Kidney (tissue), 13 donors: ENCODE measurements at regions not wholly inside any gene's neighbourhood (a gene's known extent, or its start where the extent isn't known, plus 50 kb on each side); places are given as distances from the start of the nearest gene placed in this dataset.

ENCODE experiments used
- DNase-seq, 5 donors: peaks; one replicate each; pipeline ENCODE4 v3.0.0-alpha.2; 2013 to 2020
- FAIRE-seq: peaks from 2 replicates; lab custom pipeline; 2012; peaks lifted over from hg19 to GRCh38; lab: Jason Lieb, UNC
- H3K27ac ChIP-seq, 2 donors: one replicate each; pipeline ENCODE4 v1.7.0; 2013; ENCODE audit warnings: low read depth in 2 of 2, low read length in 2 of 2, inconsistent platforms in 1 of 2
- H3K27me3 ChIP-seq: one replicate; pipeline ENCODE4 v1.7.1; 2013; ENCODE audit warnings: low read length, inconsistent platforms; ENCODE audit not compliant: control insufficient read depth, insufficient read depth
- H3K36me3 ChIP-seq, 3 donors: one replicate each; pipeline versions ENCODE4 v1.7.0 to v1.7.1; 2013; ENCODE audit warnings: low read length in 3 of 3, control low read depth in 1 of 3, inconsistent platforms in 1 of 3; ENCODE audit not compliant: insufficient read depth in 3 of 3, control insufficient read depth in 2 of 3
- H3K4me1 ChIP-seq, 3 donors: one replicate each; pipeline versions ENCODE4 v1.7.0 to v1.7.1; 2013; ENCODE audit warnings: low read length in 3 of 3, inconsistent platforms in 1 of 3, low read depth in 1 of 3; ENCODE audit not compliant: control insufficient read depth in 2 of 3, insufficient read depth in 2 of 3
- H3K4me3 ChIP-seq, 3 donors: one replicate each; pipeline versions ENCODE4 v1.7.0 to v1.8.1; 2013; ENCODE audit warnings: low read length in 3 of 3, control low read depth in 1 of 3, inconsistent platforms in 1 of 3
- H3K9ac ChIP-seq, 3 donors: one replicate each; pipeline versions ENCODE4 v1.7.0 to v1.7.1; 2013; ENCODE audit warnings: low read length in 3 of 3, control low read depth in 1 of 3, inconsistent platforms in 1 of 3
- H3K9me3 ChIP-seq, 3 donors: one replicate each; pipeline versions ENCODE4 v1.7.0 to v1.7.1; 2013; ENCODE audit warnings: low read length in 3 of 3, control low read depth in 1 of 3, inconsistent platforms in 1 of 3; ENCODE audit not compliant: control insufficient read depth in 2 of 3, insufficient read depth in 1 of 3
- intact Hi-C: fragments of 100-400 bp; cut with DNase I; formaldehyde crosslinking; loops from one replicate; pipeline ENCODE4 v1.11.1; 2022
- TF ChIP-seq, protein P1 (sequence below): IDR thresholded peaks from 3 replicates; pipeline ENCODE4 v1.5.1; 2012; ENCODE audit warnings: mild to moderate bottlenecking, moderate library complexity, borderline replicate concordance; ENCODE audit not compliant: insufficient read depth; ENCODE audit errors: extremely low read depth
- donor health status: control.
- donor health status: control.
- donor health status: control.
- donor health status: control.
- donor health status: control.
- donor health status: DM: yes; HTN: yes; CAD: no.
- donor health status: Normal renal cell carcinoma (clear cell type).

- Histone ChIP-seq H3K27me3 (no peaks in the 10 kb centered on the region), H3K27ac (no peak overlapping the region), H3K36me3 (no peaks in the 10 kb centered on the region), H3K9me3 (no peaks in the 10 kb centered on the region), H3K9ac (no peak overlapping the region), H3K4me3 (no peak overlapping the region), H3K4me1 (no peaks in the 10 kb centered on the region)
- TF ChIP-seq, protein P1, sequence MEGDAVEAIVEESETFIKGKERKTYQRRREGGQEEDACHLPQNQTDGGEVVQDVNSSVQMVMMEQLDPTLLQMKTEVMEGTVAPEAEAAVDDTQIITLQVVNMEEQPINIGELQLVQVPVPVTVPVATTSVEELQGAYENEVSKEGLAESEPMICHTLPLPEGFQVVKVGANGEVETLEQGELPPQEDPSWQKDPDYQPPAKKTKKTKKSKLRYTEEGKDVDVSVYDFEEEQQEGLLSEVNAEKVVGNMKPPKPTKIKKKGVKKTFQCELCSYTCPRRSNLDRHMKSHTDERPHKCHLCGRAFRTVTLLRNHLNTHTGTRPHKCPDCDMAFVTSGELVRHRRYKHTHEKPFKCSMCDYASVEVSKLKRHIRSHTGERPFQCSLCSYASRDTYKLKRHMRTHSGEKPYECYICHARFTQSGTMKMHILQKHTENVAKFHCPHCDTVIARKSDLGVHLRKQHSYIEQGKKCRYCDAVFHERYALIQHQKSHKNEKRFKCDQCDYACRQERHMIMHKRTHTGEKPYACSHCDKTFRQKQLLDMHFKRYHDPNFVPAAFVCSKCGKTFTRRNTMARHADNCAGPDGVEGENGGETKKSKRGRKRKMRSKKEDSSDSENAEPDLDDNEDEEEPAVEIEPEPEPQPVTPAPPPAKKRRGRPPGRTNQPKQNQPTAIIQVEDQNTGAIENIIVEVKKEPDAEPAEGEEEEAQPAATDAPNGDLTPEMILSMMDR, result no peak
- intact Hi-C loops, result no loop called here
- FAIRE-seq (no peak), DNase-seq (no peak)
Observed at GRCh38 chr6:95517568-95517967, 59.8 kb upstream of the MANEA start.

GRCh38 chr6:95518630-95519227, 58.6 kb upstream of the MANEA start:
- no peak overlapping the region for H3K9ac ChIP-seq
- H3K9me3 ChIP-seq, result no peaks in the 10 kb centered on the region
- H3K4me3 ChIP-seq, result no peak overlapping the region
- FAIRE-seq (no peak), DNase-seq (no peak)
- no peak overlapping the region for H3K27ac ChIP-seq
- TF ChIP-seq, protein P1, result no peak
- intact Hi-C loops, result no loop called here
- no peaks in the 10 kb centered on the region for H3K36me3 ChIP-seq
- H3K27me3 ChIP-seq, result no peaks in the 10 kb centered on the region
- no peaks in the 10 kb centered on the region for H3K4me1 ChIP-seq

GRCh38 chr6:95519228-95520037, 57.9 kb upstream of the MANEA start:
- H3K27me3 ChIP-seq, result no peaks in the 10 kb centered on the region
- intact Hi-C loops, result no loop called here
- FAIRE-seq (no peak), DNase-seq (no peak)
- H3K36me3 ChIP-seq, result no peaks in the 10 kb centered on the region
- TF ChIP-seq, protein P1, result no peak
- H3K4me1 ChIP-seq, result no peaks in the 10 kb centered on the region
- no peaks in the 10 kb centered on the region for H3K9me3 ChIP-seq
- H3K27ac ChIP-seq, result no peak overlapping the region
- no peak overlapping the region for H3K9ac ChIP-seq
- no peak overlapping the region for H3K4me3 ChIP-seq
